ENCODE measurements at regions not wholly inside any gene's neighbourhood (a gene's known extent, or its start where the extent isn't known, plus 50 kb on each side); places are given as distances from the start of the nearest gene placed in this dataset.

GRCh38 chr10:131645756-131646155 lies 255.1 kb upstream of the PPP2R2D start:
- no peaks in the 10 kb centered on the region for H3K9me2 ChIP-seq (replicated peaks; ENCODE audit: insufficient read depth)
- no peak overlapping the region for H3K4me3 ChIP-seq
- no peak overlapping the region for H2AFZ ChIP-seq
- H4K20me1 ChIP-seq (ENCODE audit: insufficient read depth, poor library complexity, severe bottlenecking), result no peaks in the 10 kb centered on the region
- H3K27me3 ChIP-seq, result no peaks in the 10 kb centered on the region
- no peak for DNase-seq (ENCODE audit: low spot score)
- H3K79me2 ChIP-seq, result no peaks in the 10 kb centered on the region
- H3K4me1 ChIP-seq (ENCODE audit: insufficient read depth), result peaks cover 2% of the 10 kb centered on the region
- TF ChIP-seq CTCF (IDR thresholded peaks at IDR 0.05; ENCODE audit: poor library complexity) (no peak), EZH2 (IDR thresholded peaks at IDR 0.05; ENCODE audit: borderline replicate concordance) (no peak), EZH2phosphoT487 (IDR thresholded peaks at IDR 0.05; ENCODE audit: low read depth, severe bottlenecking, unreplicated experiment) (no peak)
- H3K9me3 ChIP-seq (ENCODE audit: low read depth), result no peaks in the 10 kb centered on the region
- no peak overlapping the region for H3K27ac ChIP-seq
- 90% methylated on average over 10 of the region's 10 CpGs for WGBS (ENCODE audit: low lambda C conversion rate, missing lambda C conversion rate)
- H3K36me3 ChIP-seq (replicated peaks; ENCODE audit: insufficient read depth, low read depth), result no peaks in the 10 kb centered on the region
- no peak overlapping the region for H3K4me2 ChIP-seq

GRCh38 chr10:131646551-131647525 lies 254.0 kb upstream of the PPP2R2D start:
- DNase-seq (ENCODE audit: low spot score), result no peak
- peaks cover 6% of the 10 kb centered on the region for H3K27me3 ChIP-seq
- H3K27ac ChIP-seq, result no peak overlapping the region
- H3K4me3 ChIP-seq, result no peak overlapping the region
- H3K9me3 ChIP-seq (ENCODE audit: low read depth), result no peaks in the 10 kb centered on the region
- H3K79me2 ChIP-seq, result no peaks in the 10 kb centered on the region
- no peaks in the 10 kb centered on the region for H3K36me3 ChIP-seq (replicated peaks; ENCODE audit: insufficient read depth, low read depth)
- no peaks in the 10 kb centered on the region for H3K4me1 ChIP-seq (ENCODE audit: insufficient read depth)
- H3K4me2 ChIP-seq, result no peak overlapping the region
- H3K9me2 ChIP-seq (replicated peaks; ENCODE audit: insufficient read depth), result no peaks in the 10 kb centered on the region
- WGBS (ENCODE audit: low lambda C conversion rate, missing lambda C conversion rate), result 76% methylated on average over 30 of the region's 30 CpGs
- no peak overlapping the region for H2AFZ ChIP-seq
- TF ChIP-seq EZH2phosphoT487 (IDR thresholded peaks at IDR 0.05; ENCODE audit: low read depth, severe bottlenecking, unreplicated experiment), result no peak
- no peak for TF ChIP-seq EZH2 (IDR thresholded peaks at IDR 0.05; ENCODE audit: borderline replicate concordance)
- TF ChIP-seq CTCF (IDR thresholded peaks at IDR 0.05; ENCODE audit: poor library complexity), result no peak
- H4K20me1 ChIP-seq (ENCODE audit: insufficient read depth, poor library complexity, severe bottlenecking), result no peaks in the 10 kb centered on the region

GRCh38 chr10:131647789-131648188 lies 253.0 kb upstream of the PPP2R2D start:
- Histone ChIP-seq H3K79me2 (no peaks in the 10 kb centered on the region), H2AFZ (no peak overlapping the region), H3K27me3 (peaks cover 12% of the 10 kb centered on the region), H3K4me1 (ENCODE audit: insufficient read depth) (no peaks in the 10 kb centered on the region), H3K4me3 (no peak overlapping the region), H4K20me1 (ENCODE audit: insufficient read depth, poor library complexity, severe bottlenecking) (no peaks in the 10 kb centered on the region), H3K27ac (no peak overlapping the region), H3K36me3 (replicated peaks; ENCODE audit: insufficient read depth, low read depth) (no peaks in the 10 kb centered on the region), H3K4me2 (no peak overlapping the region), H3K9me2 (replicated peaks; ENCODE audit: insufficient read depth) (no peaks in the 10 kb centered on the region), H3K9me3 (ENCODE audit: low read depth) (no peaks in the 10 kb centered on the region)
- no peak for TF ChIP-seq EZH2phosphoT487 (IDR thresholded peaks at IDR 0.05; ENCODE audit: low read depth, severe bottlenecking, unreplicated experiment)
- TF ChIP-seq EZH2 (IDR thresholded peaks at IDR 0.05; ENCODE audit: borderline replicate concordance), result no peak
- no peak for TF ChIP-seq CTCF (IDR thresholded peaks at IDR 0.05; ENCODE audit: poor library complexity)
- WGBS (ENCODE audit: low lambda C conversion rate, missing lambda C conversion rate), result 84% methylated on average over 11 of the region's 11 CpGs
- no peak for DNase-seq (ENCODE audit: low spot score)
